Aorta (tissue), 5 donors: ENCODE measurements at regions not wholly inside any gene's neighbourhood (a gene's known extent, or its start where the extent isn't known, plus 50 kb on each side); places are given as distances from the start of the nearest gene placed in this dataset.
A peak's percentile ranks its signal among the peaks of the same experiment; 100 is the strongest.

Source experiments
- ATAC-seq: fragments of 200-7000 bp; cut with Tn5 transposase; one replicate; pipeline ENCODE4 v1.9.1; 2022; ENCODE audit warnings: moderate library complexity; ENCODE audit not compliant: low FRiP score
- DNase-seq, 2 donors: peaks; one replicate each; pipeline ENCODE4 v3.0.0-alpha.2; 2020
- H3K27ac ChIP-seq, 2 donors: one replicate each; pipeline ENCODE4 v1.5.1; 2013; ENCODE audit warnings: low read length in 2 of 2, mild to moderate bottlenecking in 2 of 2, moderate library complexity in 2 of 2, control low read depth in 1 of 2, inconsistent platforms in 1 of 2, low read depth in 1 of 2
- H3K27me3 ChIP-seq, 2 donors: one replicate each; pipeline ENCODE4 v1.6.1; 2013; ENCODE audit warnings: control low read depth in 1 of 2, low read length in 1 of 2, mild to moderate bottlenecking in 1 of 2, moderate library complexity in 1 of 2; ENCODE audit not compliant: insufficient read depth in 2 of 2, control insufficient read depth in 1 of 2
- H3K36me3 ChIP-seq, 2 donors: one replicate each; pipeline ENCODE4 v1.6.1; 2013; ENCODE audit warnings: control low read depth in 1 of 2, low read length in 1 of 2, mild to moderate bottlenecking in 1 of 2; ENCODE audit not compliant: insufficient read depth in 2 of 2, control insufficient read depth in 1 of 2
- H3K4me1 ChIP-seq, 2 donors: one replicate each; pipeline ENCODE4 v1.6.1; 2013; ENCODE audit warnings: low read length in 2 of 2, control low read depth in 1 of 2, mild to moderate bottlenecking in 1 of 2, moderate library complexity in 1 of 2; ENCODE audit not compliant: insufficient read depth in 2 of 2, control insufficient read depth in 1 of 2
- H3K4me3 ChIP-seq, 2 donors: one replicate each; pipeline ENCODE4 v1.5.1; 2013; ENCODE audit warnings: low read length in 2 of 2, control low read depth in 1 of 2, mild to moderate bottlenecking in 1 of 2
- H3K9me3 ChIP-seq: one replicate; pipeline ENCODE4 v1.6.1; 2013; ENCODE audit warnings: mild to moderate bottlenecking, low read length; ENCODE audit not compliant: control insufficient read depth
- WGBS, 2 donors: extraction: QIAGEN DNeasy Blood & Tissue Kit; methylation state at CpG; one replicate each; pipeline ENCODE4 v1.1.7; 2013; 5-methylcytosine and 5-hydroxymethylcytosine counted together
- intact Hi-C, 2 donors: fragments of 100-400 bp; cut with DNase I; formaldehyde crosslinking; loops; one replicate each; pipeline versions ENCODE4 v1.14.2 to v1.15.0; 2022
- donor health status: healthy with polysubstance abuse.
- donor health status: Bipolar disorder and iron deficiency.
- donor health status: DM: no; HTN: no; CAD: no.
- donor health status: DM: no; HTN: no; CAD: no.
- donor health status: DM: yes; HTN: yes; CAD: no.

DNA sequence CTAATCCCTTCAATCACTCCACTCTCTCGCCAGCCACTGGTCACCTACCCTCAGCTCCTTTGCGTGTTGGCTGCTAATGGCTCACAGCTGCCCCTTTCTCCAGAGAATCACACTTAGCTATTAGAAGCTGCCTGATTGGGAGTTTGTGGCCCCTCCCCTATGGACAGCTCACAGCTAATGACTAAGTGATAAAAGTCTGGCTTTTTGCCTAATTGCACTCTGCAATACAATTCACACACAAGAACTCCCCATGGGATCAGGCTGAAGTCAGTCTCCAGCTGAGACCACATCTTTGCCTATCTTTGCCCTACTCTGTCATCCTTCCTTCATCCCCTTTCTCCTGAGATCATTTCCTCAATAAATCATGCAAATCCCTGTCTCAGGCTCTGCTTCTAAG, 701.9 kb upstream of the RAB6C start:
- H3K9me3 ChIP-seq = peaks cover 3% of the 10 kb centered on the region
- H3K36me3 ChIP-seq = no peaks in the 10 kb centered on the region
- WGBS, 2 donors = 86 to 89% methylated on average over 2 of the region's 2 CpGs
- no peak overlapping the region for H3K27ac ChIP-seq
- DNase-seq = no peak
- H3K4me3 ChIP-seq = no peak overlapping the region
- no peaks in the 10 kb centered on the region for H3K27me3 ChIP-seq
- no peak for ATAC-seq
- no peaks in the 10 kb centered on the region for H3K4me1 ChIP-seq
- intact Hi-C loops = no loop called here

DNA sequence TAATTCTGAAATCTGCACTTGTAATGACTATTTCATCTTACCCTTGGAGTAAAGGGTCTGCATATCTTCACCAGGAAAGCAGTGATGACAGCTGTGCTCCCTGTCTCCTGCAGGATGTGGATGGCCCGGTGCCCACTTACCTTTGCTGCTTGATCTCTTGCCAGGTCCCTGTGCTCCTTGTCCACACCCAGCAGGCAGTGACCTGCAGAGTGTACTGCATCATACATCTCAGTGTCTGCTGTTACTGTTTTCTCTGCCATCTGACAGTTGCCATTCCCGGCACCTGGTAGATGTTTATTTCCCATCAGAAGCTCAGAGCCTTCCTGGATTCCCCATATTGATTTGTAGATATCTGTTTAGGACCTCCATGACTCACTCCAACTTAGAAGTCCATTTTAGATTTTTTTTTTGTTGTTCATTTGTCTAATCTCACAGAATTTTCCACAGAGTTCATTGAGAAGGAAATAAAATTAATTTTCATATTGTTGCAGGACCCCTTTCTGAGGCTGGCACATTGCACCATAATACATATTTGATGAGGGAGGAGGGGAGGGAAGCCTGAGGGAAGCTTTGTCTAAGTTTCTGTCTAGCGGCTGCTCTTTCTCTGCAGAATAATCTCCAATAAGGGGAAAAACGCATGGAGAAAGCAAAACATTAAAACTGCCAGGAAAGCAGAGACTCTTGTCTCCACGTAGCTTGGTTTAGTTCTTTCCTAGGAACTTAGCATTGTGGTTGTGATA, 697.5 kb upstream of the RAB6C start:
- no peak for DNase-seq
- ATAC-seq = no peak
- H3K36me3 ChIP-seq = no peaks in the 10 kb centered on the region
- no peak overlapping the region for H3K4me3 ChIP-seq
- H3K4me1 ChIP-seq = no peaks in the 10 kb centered on the region
- intact Hi-C loops = no loop called here
- H3K27ac ChIP-seq = no peak overlapping the region
- WGBS, 2 donors = 48 to 50% methylated on average over 5 of the region's 5 CpGs
- no peaks in the 10 kb centered on the region for H3K27me3 ChIP-seq
- H3K9me3 ChIP-seq = peaks cover 6% of the 10 kb centered on the region

DNA sequence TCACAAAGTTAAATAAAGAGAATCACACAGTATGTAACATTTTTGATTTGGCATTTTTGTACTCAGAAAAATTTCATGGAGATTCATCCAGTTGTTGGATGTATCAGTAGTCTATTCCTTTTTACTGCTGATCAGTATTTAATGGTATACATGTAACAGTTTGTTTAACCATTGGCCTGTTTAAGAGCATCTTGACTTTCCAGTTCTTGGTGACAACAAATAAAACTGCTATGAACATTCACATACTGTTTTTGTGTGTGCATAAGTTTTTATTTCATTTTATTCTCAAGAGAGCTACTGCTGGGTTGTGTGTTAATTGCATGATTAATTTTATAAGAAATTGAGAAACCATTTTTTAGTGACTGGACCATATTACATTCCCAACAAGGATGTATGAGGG, 694.5 kb upstream of the RAB6C start:
- H3K9me3 ChIP-seq = peaks cover 3% of the 10 kb centered on the region
- H3K36me3 ChIP-seq = no peaks in the 10 kb centered on the region
- H3K27ac ChIP-seq = no peak overlapping the region
- intact Hi-C loops = no loop called here
- no peak for ATAC-seq
- no peak for DNase-seq
- H3K4me3 ChIP-seq = no peak overlapping the region
- no peaks in the 10 kb centered on the region for H3K27me3 ChIP-seq
- H3K4me1 ChIP-seq = no peaks in the 10 kb centered on the region

DNA sequence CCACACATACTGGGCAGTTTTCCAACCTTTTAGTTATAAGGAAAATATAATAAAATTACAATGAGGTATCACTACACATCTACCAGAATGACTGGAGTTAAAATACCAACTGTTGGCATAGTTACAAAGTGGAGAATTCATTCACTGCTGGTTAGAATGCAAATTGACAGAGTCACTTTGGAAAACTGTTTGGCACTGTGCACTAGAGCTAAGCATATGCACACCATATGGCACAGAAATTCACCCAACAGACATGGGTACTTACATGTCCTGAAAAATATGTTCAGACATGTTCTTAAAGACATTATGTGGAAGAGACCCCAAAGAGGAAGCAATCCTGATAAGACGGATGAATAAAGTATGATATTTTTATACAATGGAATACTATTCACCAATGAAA, 686.1 kb upstream of the RAB6C start:
- H3K4me3 ChIP-seq = no peak overlapping the region
- intact Hi-C loops = no loop called here
- no peak overlapping the region for H3K27ac ChIP-seq
- no peaks in the 10 kb centered on the region for H3K27me3 ChIP-seq
- H3K36me3 ChIP-seq = no peaks in the 10 kb centered on the region
- no peaks in the 10 kb centered on the region for H3K9me3 ChIP-seq
- peaks cover 4% of the 10 kb centered on the region in 2 donors for H3K4me1 ChIP-seq
- WGBS, 2 donors = 3 to 45% methylated on average over 1 of the region's 1 CpG
- ATAC-seq (no peak), DNase-seq (no peak)

DNA sequence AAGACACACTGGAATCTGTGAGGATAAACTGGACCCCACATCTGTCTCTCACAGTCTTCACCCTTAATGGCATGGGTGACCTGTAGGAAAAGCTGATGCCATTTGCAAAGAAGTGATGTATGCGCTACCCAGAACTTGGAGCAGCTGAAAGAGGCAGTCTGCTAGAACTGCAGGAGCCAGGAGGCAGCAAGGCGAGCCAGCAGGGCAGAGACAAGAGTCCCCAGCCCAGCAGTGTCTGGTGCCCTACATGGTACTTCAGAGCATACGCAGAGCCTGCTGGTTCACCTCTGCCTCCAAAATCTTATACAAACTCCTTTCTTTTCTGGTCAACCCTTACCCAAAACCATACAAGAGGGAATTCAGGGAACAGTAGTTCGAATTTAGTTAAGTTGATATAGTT, 683.1 kb upstream of the RAB6C start:
- no peak overlapping the region for H3K4me3 ChIP-seq
- no peaks in the 10 kb centered on the region for H3K27me3 ChIP-seq
- peak overlapping the region in 1 of 2 donors; percentile 52 for H3K27ac ChIP-seq
- no peaks in the 10 kb centered on the region for H3K9me3 ChIP-seq
- intact Hi-C loops = no loop called here
- DNase-seq (no peak), ATAC-seq (no peak)
- no peaks in the 10 kb centered on the region for H3K36me3 ChIP-seq
- WGBS, 2 donors = 25 to 27% methylated on average over 4 of the region's 4 CpGs
- H3K4me1 ChIP-seq = peaks cover 4 to 13% of the 10 kb centered on the region in 2 donors

DNA sequence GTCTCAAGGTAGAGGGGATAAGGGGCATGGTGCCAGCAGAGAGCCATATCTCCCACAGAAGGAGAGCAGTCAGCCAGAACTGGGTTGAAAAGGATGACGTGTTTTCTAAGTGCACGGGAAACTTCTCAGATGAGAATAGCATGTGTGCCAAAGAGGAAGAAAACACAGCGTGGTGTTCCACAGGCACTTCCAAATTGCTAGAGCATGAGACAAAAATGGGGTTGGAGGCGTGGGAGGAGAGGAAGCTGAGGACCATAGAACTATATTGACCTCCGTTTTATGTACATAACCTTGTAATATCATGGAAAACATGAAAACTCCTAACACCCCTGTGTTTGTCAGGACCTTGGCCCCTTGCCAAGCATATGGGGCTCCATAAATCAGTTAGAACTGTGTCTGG, 682.7 kb upstream of the RAB6C start:
- no peaks in the 10 kb centered on the region for H3K9me3 ChIP-seq
- no peaks in the 10 kb centered on the region for H3K36me3 ChIP-seq
- H3K4me3 ChIP-seq = no peak overlapping the region
- 0 to 1% methylated on average over 5 of the region's 5 CpGs for WGBS, 2 donors
- H3K27ac ChIP-seq = peak overlapping the region in 1 of 2 donors; percentile 52
- no peak for DNase-seq
- no peaks in the 10 kb centered on the region for H3K27me3 ChIP-seq
- H3K4me1 ChIP-seq = peaks cover 4 to 13% of the 10 kb centered on the region in 2 donors
- ATAC-seq = peak; percentile 38
- intact Hi-C loops = no loop called here

DNA sequence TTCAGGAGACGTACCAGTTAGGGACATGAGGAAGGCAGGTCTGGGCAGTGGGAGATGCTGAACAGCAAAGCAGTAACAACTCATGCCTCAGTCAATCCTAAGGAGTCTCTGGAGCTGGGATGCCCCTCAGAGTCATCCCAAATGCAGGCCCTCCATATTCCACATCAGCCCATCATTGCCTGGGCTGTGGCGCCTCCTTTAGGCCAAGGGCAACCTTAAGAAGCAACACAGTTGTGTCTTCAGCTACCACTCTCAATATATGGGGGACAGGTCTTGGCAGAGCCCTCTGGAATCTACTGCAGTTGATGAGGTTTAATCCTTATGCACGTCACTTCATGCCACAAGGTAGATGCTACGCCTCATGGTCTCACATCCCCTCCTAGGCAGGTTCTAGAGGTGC, 682.0 kb upstream of the RAB6C start:
- WGBS, 2 donors = 70 to 76% methylated on average over 4 of the region's 4 CpGs
- Histone ChIP-seq H3K4me1 (peaks cover 6 to 19% of the 10 kb centered on the region in 2 donors), H3K27me3 (no peaks in the 10 kb centered on the region), H3K4me3 (no peak overlapping the region), H3K27ac (peak overlapping the region in 1 of 2 donors; percentile 41), H3K9me3 (no peaks in the 10 kb centered on the region), H3K36me3 (no peaks in the 10 kb centered on the region)
- DNase-seq (no peak), ATAC-seq (no peak)
- intact Hi-C loops = no loop called here

DNA sequence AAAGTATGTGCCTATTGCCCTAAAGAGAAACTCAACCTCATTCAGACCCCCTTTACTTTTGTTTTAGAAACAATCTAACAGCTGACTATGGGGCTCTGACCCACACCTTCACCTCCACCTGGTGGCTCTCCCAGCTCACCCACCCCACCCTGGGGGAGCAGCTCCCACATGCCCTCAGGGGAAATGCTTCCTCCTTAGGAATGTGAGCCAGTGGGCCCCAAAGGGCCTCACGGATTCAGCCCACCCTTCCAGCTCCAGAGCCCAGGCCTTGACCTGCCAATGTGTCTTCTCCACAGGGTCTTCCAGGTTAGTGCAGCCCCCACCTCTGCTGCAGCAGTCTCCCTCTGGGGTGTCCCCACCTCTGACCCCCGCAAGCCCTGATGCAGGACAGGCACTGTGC, 680.1 kb upstream of the RAB6C start:
- Histone ChIP-seq H3K36me3 (no peaks in the 10 kb centered on the region), H3K27ac (no peak overlapping the region), H3K4me3 (no peak overlapping the region), H3K4me1 (peaks cover 7 to 19% of the 10 kb centered on the region in 2 donors), H3K27me3 (no peaks in the 10 kb centered on the region), H3K9me3 (no peaks in the 10 kb centered on the region)
- ATAC-seq (no peak), DNase-seq (peak in 1 of 2 donors; percentile 68)
- intact Hi-C loops = no loop called here
- WGBS, 2 donors = 96 to 97% methylated on average over 2 of the region's 2 CpGs

DNA sequence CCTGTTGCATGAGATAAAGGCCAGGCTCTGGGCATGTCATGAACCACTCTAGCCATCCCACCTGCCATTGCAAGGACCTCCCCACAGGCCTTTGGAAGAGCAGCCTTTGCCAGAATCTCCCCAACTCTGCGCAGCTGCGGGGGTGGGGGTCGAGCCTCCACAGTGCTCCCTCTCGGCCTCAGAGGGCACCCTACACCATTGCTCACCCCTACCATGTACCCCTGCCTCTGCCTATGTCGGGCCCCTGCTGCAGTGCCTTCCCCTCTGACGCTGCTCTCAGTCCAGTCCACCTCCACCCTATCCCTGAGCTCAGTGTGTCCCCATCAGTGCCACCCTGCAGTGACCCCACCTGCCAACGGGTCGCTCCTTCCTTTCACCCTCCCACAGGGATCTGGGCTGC, 679.7 kb upstream of the RAB6C start:
- Histone ChIP-seq H3K4me3 (no peak overlapping the region), H3K9me3 (no peaks in the 10 kb centered on the region), H3K27ac (no peak overlapping the region), H3K27me3 (no peaks in the 10 kb centered on the region), H3K36me3 (no peaks in the 10 kb centered on the region), H3K4me1 (peaks cover 7 to 19% of the 10 kb centered on the region in 2 donors)
- no peak for ATAC-seq
- WGBS, 2 donors = 97 to 98% methylated on average over 8 of the region's 8 CpGs
- no peak for DNase-seq
- intact Hi-C loops = no loop called here
